ENCODE measurements at regions not wholly inside any gene's neighbourhood (a gene's known extent, or its start where the extent isn't known, plus 50 kb on each side); places are given as distances from the start of the nearest gene placed in this dataset.

- DNase-seq (ENCODE audit: low spot score) = no peak
These were observed 556.9 kb downstream of the DNAJB9 start for GRCh38 chr7:109126404-109127050.

GRCh38 chr7:109127145-109127544 lies 557.5 kb downstream of the DNAJB9 start:
- no peak for DNase-seq (ENCODE audit: low spot score)

- DNase-seq (ENCODE audit: low spot score) = no peak
These were observed 561.5 kb downstream of the DNAJB9 start for GRCh38 chr7:109131141-109131540.

GRCh38 chr7:109136893-109137292 lies 567.2 kb downstream of the DNAJB9 start:
- DNase-seq (ENCODE audit: low spot score) = no peak

- DNase-seq (ENCODE audit: low spot score) = no peak
These were observed 585.1 kb downstream of the DNAJB9 start for GRCh38 chr7:109154748-109155147.

GRCh38 chr7:109158246-109158645 lies 588.6 kb downstream of the DNAJB9 start:
- no peak for DNase-seq (ENCODE audit: low spot score)

GRCh38 chr7:109176661-109177060 lies 607.0 kb downstream of the DNAJB9 start:
- no peak for DNase-seq (ENCODE audit: low spot score)

GRCh38 chr7:109178342-109178741 lies 608.7 kb downstream of the DNAJB9 start:
- DNase-seq (ENCODE audit: low spot score) = no peak

GRCh38 chr7:109179601-109180000 lies 609.9 kb downstream of the DNAJB9 start:
- DNase-seq (ENCODE audit: low spot score) = no peak

- DNase-seq (ENCODE audit: low spot score) = no peak
These were observed 621.2 kb downstream of the DNAJB9 start for GRCh38 chr7:109190766-109191398.

GRCh38 chr7:109206196-109206595 lies 636.5 kb downstream of the DNAJB9 start:
- DNase-seq (ENCODE audit: low spot score) = no peak

GRCh38 chr7:109213081-109213480 lies 643.4 kb downstream of the DNAJB9 start:
- no peak for DNase-seq (ENCODE audit: low spot score)

GRCh38 chr7:109215341-109215740 lies 645.7 kb downstream of the DNAJB9 start:
- DNase-seq (ENCODE audit: low spot score) = no peak

GRCh38 chr7:109224100-109224499 lies 654.4 kb downstream of the DNAJB9 start:
- DNase-seq (ENCODE audit: low spot score) = no peak

- DNase-seq (ENCODE audit: low spot score) = no peak
These were observed 657.0 kb downstream of the DNAJB9 start for GRCh38 chr7:109226699-109227098.

GRCh38 chr7:109235316-109235715 lies 665.6 kb downstream of the DNAJB9 start:
- no peak for DNase-seq (ENCODE audit: low spot score)

GRCh38 chr7:109246330-109247077 lies 676.8 kb downstream of the DNAJB9 start:
- DNase-seq (ENCODE audit: low spot score) = no peak

GRCh38 chr7:109256762-109257560 lies 687.3 kb downstream of the DNAJB9 start:
- DNase-seq (ENCODE audit: low spot score) = no peak

- no peak for DNase-seq (ENCODE audit: low spot score)
These were observed 689.5 kb downstream of the DNAJB9 start for GRCh38 chr7:109259151-109259550.

GRCh38 chr7:109261781-109262180 lies 692.1 kb downstream of the DNAJB9 start:
- DNase-seq (ENCODE audit: low spot score) = no peak

GRCh38 chr7:109266610-109267009 lies 696.9 kb downstream of the DNAJB9 start:
- no peak for DNase-seq (ENCODE audit: low spot score)

- no peak for DNase-seq (ENCODE audit: low spot score)
These were observed 706.7 kb downstream of the DNAJB9 start for GRCh38 chr7:109276348-109276747.
